Nephron progenitor cell (in vitro differentiated cells): ENCODE measurements at regions not wholly inside any gene's neighbourhood (a gene's known extent, or its start where the extent isn't known, plus 50 kb on each side); places are given as distances from the start of the nearest gene placed in this dataset.
A peak's percentile ranks its signal among the peaks of the same experiment; 100 is the strongest.

ENCODE experiments used
- DNase-seq: peaks from one replicate; pipeline ENCODE4 v3.0.0; 2021
- H3K27ac Mint-ChIP-seq: 2 replicates; pipeline ENCODE4 v1.8.0; 2021; ENCODE audit warnings: mild to moderate bottlenecking, moderate library complexity, mixed read lengths
- H3K27me3 Mint-ChIP-seq: 2 replicates; pipeline ENCODE4 v1.8.0; 2021; ENCODE audit warnings: mild to moderate bottlenecking, low read depth, mixed read lengths; ENCODE audit not compliant: poor library complexity
- H3K36me3 Mint-ChIP-seq: 2 replicates; pipeline ENCODE4 v1.8.0; 2021; ENCODE audit warnings: low read depth, mixed read lengths
- H3K4me1 Mint-ChIP-seq: 2 replicates; pipeline ENCODE4 v1.8.0; 2021; ENCODE audit warnings: mixed read lengths
- H3K4me3 Mint-ChIP-seq: 2 replicates; pipeline ENCODE4 v1.8.0; 2021; ENCODE audit warnings: mild to moderate bottlenecking, moderate library complexity, mixed read lengths
- H3K9me3 Mint-ChIP-seq: 2 replicates; pipeline ENCODE4 v1.8.0; 2021; ENCODE audit warnings: mild to moderate bottlenecking, moderate library complexity, mixed read lengths
- CTCF ChIP-seq: fragments of 200-600 bp; sonication (generic); IDR thresholded peaks from 2 replicates; pipeline ENCODE4 v1.5.0; 2021; ENCODE audit warnings: antibody characterized with exemption

DNA sequence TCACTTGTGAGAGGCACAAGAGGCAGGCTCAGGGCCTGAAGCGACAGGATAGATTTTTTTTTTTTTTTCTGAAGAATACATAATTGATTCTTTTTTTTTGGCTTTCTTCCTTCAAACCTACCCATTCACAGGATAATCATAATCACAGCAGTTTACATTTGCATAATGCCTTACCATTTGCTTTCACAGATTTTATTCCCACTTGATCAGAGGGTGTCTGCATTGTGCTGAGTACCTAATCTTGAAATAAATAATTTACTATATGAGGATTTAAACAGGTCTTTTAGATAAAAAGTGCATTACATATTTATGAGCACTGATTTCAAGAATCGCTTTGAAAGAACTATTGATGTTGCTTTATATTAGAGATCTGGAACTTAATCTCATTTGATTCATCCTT is 219.3 kb downstream of the SPRY1 start:
- Mint-ChIP-seq H3K4me1 (peaks cover 56% of the 10 kb centered on the region), H3K9me3 (peaks cover 12% of the 10 kb centered on the region), H3K4me3 (no peak overlapping the region), H3K36me3 (peaks cover 11% of the 10 kb centered on the region), H3K27me3 (peaks cover 9% of the 10 kb centered on the region), H3K27ac (no peak overlapping the region)
- no peak for TF ChIP-seq CTCF
- no peak for DNase-seq

- H3K36me3 Mint-ChIP-seq: peaks cover 11% of the 10 kb centered on the region
- H3K9me3 Mint-ChIP-seq: peaks cover 12% of the 10 kb centered on the region
- peak; percentile 20 for DNase-seq
- no peak overlapping the region for H3K4me3 Mint-ChIP-seq
- H3K27ac Mint-ChIP-seq: peak overlapping the region; percentile 94
- peaks cover 66% of the 10 kb centered on the region for H3K4me1 Mint-ChIP-seq
- H3K27me3 Mint-ChIP-seq: peaks cover 3% of the 10 kb centered on the region
- no peak for TF ChIP-seq CTCF
Observed at GRCh38 chr4:123616951-123617461, 220.4 kb downstream of the SPRY1 start.

DNA sequence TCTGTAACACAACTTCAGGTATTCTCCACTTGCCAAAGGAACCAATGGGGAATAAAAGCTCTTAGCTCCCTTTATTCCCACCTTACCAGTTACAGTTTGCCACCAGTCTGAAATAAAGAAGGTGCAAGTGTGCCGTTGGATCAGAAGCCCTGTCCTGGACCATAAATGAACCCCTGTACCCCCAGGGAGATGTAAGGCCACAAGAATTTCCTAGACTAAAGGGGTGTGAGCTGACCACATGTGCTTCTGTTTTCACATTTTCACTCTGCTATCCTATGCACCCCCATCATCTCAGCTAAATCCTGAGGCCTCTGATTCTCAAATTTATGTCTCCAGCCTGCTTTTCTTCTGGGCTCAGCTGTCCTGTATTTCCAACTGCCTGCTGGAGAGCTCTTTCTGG is 221.2 kb downstream of the SPRY1 start:
- Mint-ChIP-seq H3K9me3 (peaks cover 9% of the 10 kb centered on the region), H3K36me3 (peaks cover 11% of the 10 kb centered on the region), H3K4me1 (peaks cover 60% of the 10 kb centered on the region), H3K4me3 (no peak overlapping the region), H3K27me3 (peaks cover 3% of the 10 kb centered on the region), H3K27ac (peak overlapping the region; percentile 94)
- no peak for TF ChIP-seq CTCF
- no peak for DNase-seq

GRCh38 chr4:123618606-123619005 is 222.0 kb downstream of the SPRY1 start:
- peaks cover 9% of the 10 kb centered on the region for H3K9me3 Mint-ChIP-seq
- peaks cover 3% of the 10 kb centered on the region for H3K27me3 Mint-ChIP-seq
- TF ChIP-seq CTCF: no peak
- H3K4me3 Mint-ChIP-seq: no peak overlapping the region
- DNase-seq: no peak
- H3K27ac Mint-ChIP-seq: no peak overlapping the region
- H3K36me3 Mint-ChIP-seq: peaks cover 7% of the 10 kb centered on the region
- peaks cover 56% of the 10 kb centered on the region for H3K4me1 Mint-ChIP-seq

- H3K4me1 Mint-ChIP-seq: peaks cover 51% of the 10 kb centered on the region
- H3K4me3 Mint-ChIP-seq: no peak overlapping the region
- peaks cover 3% of the 10 kb centered on the region for H3K27me3 Mint-ChIP-seq
- no peak overlapping the region for H3K27ac Mint-ChIP-seq
- no peak for DNase-seq
- H3K9me3 Mint-ChIP-seq: peaks cover 9% of the 10 kb centered on the region
- TF ChIP-seq CTCF: no peak
- peaks cover 4% of the 10 kb centered on the region for H3K36me3 Mint-ChIP-seq
Observed at GRCh38 chr4:123619326-123619725, 222.7 kb downstream of the SPRY1 start.

- peaks cover 51% of the 10 kb centered on the region for H3K4me1 Mint-ChIP-seq
- no peaks in the 10 kb centered on the region for H3K36me3 Mint-ChIP-seq
- peaks cover 5% of the 10 kb centered on the region for H3K9me3 Mint-ChIP-seq
- no peak overlapping the region for H3K4me3 Mint-ChIP-seq
- H3K27ac Mint-ChIP-seq: peak overlapping the region; percentile 1
- TF ChIP-seq CTCF: no peak
- DNase-seq: no peak
- peaks cover 3% of the 10 kb centered on the region for H3K27me3 Mint-ChIP-seq
Observed at GRCh38 chr4:123619895-123620294, 223.3 kb downstream of the SPRY1 start.
